GM18508 (cell line): ENCODE measurements at regions not wholly inside any gene's neighbourhood (a gene's known extent, or its start where the extent isn't known, plus 50 kb on each side); places are given as distances from the start of the nearest gene placed in this dataset.
"Not testable (repeated sequence)": the region's sequence is repeated elsewhere in the genome, so short reads cannot be mapped to it uniquely, and the experiment has no call there.

ENCODE experiments used
- ATAC-seq: cut with Tn5 transposase; IDR thresholded peaks from one replicate; pipeline ENCODE4 v1.9.1; 2021; ENCODE audit warnings: moderate number of reproducible peaks; ENCODE audit not compliant: insufficient read depth, unreplicated experiment

- no peak for ATAC-seq
These were observed 119.7 kb downstream of the CETN3 start for GRCh38 chr5:90289837-90290236.

DNA sequence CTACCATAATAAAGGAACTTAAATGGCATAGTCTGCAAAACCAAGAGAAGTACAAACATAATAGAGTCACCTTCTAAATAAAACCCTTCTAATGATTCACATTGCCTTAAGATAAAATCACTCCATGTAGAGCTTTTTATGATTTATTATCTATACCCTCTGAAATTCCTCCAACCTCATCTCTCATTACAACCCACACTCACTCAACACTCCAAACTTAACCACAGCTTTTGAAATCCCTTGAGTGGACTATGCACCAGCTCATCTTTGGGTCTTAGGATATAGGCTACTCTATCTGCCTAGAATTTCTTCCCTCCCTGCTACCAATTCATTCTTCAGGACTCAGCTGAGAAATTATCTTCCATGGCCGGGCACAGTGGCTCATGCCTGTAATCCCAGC is 122.5 kb downstream of the CETN3 start:
- no peak for ATAC-seq

DNA sequence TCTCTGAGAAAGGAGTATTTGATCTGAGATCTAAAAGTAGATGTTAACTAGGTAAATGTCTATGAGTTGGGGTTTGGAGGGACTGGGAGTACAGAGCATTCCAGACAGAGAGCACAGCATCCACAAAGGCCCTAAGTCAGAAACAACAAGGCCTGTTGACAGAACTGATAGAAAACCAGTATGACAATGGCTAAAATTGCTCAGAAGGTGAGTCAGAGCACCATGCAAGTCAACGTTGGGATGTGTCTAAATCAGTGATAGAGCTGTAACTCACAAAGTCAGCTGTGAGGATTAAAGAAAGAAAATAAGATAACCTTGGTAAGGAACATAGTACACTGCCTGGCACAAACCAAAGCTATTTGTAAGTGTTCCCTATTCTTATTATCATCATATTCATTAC is 124.0 kb downstream of the CETN3 start:
- ATAC-seq, result no peak

DNA sequence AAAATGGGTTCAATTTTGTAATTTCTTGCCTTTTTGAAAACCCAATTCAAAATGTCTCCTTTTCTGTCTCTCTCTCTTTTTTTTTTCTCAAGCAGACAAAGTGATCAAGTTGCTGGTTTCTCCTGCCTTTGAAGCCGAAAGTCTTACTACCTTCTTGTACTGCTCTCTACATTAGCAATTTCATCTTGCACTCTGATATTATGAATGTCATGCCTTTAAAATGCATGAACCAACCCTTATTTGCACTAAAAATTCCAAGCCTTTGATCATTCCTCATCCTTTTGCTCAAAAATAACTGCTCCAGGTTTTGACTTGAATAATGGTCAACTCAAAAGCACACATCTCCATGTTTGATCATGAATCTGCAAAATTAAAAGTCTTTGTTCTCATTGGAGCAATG is 125.2 kb downstream of the CETN3 start:
- no peak for ATAC-seq

GRCh38 chr5:90279091-90279490 is 130.5 kb downstream of the CETN3 start:
- no peak for ATAC-seq

- no peak for ATAC-seq
These were observed 135.3 kb downstream of the CETN3 start for GRCh38 chr5:90274216-90274615.

- ATAC-seq, result no peak
These were observed 141.9 kb downstream of the CETN3 start for GRCh38 chr5:90267646-90268045.

- no peak for ATAC-seq
These were observed 144.1 kb downstream of the CETN3 start for GRCh38 chr5:90265545-90265857.

DNA sequence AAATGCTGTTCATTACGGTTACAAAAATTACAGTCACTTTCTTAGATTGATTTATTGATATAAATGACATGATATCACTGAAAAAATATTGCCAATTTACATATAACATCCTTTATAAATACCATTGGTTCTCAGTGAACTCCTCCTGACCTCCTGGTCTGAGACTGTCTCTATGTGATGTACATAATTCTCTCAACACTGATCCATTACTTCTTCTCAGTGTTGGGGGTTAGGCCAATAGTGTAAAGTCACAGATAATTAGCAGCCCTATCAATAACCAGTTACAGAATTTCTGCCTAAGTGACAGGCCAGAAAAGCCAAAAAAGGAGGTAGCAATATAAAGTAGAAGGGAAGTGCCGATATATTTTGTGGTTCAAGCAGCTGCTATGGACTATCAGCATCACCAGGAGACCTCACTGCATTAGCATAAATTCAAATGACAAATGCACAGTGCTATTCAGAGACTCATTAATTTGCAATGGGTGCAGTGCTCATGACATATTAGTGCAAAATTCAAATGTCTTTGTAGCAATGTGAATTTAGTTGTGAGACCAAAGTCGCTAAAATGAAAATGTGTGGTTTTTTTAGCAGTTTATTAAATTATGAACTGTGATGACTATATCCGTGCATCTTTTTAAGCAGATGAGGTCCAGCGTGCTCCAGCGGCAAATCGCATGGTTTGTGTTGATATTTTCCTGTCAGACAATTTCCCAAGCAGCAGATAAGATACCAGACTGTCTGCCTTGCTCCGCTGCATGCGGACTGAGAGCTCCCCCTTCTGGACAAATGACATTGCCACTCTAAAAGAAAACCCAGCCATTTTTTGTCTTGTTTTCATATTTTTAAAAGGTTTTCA is 144.6 kb downstream of the CETN3 start:
- ATAC-seq, result no peak

DNA sequence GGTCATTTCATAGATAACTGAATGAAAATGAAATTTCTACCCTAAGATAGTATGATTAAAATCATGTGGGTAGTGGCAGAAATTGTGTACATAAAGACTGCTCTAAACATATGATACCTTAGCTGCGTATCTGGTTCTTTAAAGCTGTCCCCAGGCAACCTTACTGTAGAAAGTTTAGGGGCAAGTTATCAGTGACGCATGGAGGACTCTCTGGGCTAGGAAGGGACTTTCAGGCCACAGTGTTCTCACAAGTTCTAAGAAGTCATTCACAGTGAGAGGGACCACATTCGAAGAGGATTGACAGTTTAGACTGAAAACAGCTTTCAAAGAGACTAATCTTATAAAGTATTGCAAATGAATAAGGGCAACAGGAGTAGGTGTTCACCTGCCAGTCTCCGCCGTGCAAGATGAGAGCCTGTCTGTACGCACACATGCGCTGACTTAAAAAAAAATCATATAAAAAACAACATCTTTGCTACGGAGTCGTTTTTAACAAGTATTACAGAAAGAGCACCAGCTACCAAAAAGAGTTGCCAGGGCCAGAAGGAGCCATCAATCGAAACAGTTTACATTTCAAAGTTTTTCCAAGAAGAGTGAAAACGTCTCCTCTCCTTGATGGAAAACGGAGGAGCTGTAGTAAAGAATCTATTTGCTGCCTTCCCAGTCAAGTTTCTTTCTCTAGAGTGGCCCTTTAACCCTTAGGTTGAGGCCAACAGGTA is 146.3 kb downstream of the CETN3 start:
- ATAC-seq, result no peak

DNA sequence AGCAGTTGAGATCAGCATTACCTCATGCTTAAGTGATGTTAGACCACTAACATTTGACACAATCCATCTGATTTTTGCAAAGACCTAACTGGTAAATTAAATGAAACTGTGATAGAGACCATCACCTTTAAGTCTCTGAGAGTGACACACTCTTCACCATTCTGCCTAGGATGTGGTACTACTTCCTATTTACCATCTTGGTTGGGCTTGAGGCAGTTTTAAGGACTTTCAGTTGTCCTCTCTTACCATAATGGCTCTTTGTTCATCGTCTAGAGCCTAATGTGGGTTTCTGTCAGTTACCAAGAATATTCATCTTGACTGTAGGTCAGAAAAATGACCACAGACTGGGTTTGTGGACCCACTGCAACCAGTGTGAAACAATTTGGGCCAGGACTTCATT is 158.1 kb downstream of the CETN3 start:
- no peak for ATAC-seq

DNA sequence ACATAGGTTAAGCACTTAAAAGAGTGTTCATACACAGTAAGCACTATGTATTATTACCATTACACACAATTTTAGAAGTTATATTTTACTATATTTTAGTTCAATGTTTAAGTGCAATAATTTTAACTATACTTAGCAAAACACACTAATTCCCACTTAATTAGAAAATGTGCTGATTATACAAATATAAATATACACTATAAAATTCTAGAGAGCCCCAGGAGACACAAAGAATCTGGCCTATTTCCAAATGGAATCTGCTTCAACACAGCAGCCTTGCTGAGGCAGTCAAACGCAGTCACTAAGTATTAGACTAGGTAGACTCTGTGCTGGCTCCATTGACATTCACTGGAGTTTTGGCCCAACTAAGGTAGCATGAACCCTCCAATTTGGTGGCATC is 160.9 kb downstream of the CETN3 start:
- no peak for ATAC-seq

- not testable (repeated sequence) for ATAC-seq
These were observed 165.7 kb downstream of the CETN3 start for GRCh38 chr5:90243848-90244247.

- ATAC-seq, result no peak
These were observed 176.1 kb downstream of the CETN3 start for GRCh38 chr5:90233476-90233875.

DNA sequence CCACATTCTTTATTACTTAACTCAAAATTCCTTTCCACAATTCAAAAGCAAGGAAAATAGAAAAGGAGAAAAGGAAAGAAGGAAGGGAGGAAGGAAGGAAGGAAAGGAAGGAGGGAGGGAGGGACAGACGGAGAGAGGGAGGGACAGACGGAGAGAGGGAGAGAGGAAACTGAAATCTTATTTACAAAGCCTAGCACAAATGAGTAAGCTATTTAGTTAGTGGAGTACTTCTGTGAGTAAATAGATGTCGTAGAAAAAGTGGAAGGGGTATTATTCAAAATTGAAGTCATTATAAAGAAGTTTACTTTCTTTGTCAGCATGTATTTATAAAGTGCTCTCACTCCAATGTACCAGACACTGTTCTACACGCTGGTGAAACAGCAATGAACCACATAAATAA is 177.9 kb downstream of the CETN3 start:
- no peak for ATAC-seq

DNA sequence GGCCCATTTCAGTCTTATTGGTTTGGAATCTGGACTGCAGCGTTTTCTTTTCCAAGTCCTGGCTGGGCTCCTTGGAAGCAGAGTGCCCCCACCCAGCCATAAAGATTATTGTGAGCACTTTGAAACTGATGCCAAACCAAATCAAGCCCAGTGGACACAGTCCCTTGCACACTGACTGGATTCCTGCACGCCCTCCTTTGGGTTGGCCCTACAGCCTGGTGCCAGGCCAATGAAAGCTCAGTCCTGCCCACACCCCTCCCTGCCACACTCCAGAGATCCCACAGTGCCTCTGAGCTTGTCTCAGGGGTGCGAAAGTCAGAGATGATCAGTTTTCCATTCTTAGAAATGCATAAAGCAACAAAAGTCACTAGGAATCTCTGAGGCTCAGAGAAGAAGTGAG is 181.9 kb downstream of the CETN3 start:
- ATAC-seq, result no peak

DNA sequence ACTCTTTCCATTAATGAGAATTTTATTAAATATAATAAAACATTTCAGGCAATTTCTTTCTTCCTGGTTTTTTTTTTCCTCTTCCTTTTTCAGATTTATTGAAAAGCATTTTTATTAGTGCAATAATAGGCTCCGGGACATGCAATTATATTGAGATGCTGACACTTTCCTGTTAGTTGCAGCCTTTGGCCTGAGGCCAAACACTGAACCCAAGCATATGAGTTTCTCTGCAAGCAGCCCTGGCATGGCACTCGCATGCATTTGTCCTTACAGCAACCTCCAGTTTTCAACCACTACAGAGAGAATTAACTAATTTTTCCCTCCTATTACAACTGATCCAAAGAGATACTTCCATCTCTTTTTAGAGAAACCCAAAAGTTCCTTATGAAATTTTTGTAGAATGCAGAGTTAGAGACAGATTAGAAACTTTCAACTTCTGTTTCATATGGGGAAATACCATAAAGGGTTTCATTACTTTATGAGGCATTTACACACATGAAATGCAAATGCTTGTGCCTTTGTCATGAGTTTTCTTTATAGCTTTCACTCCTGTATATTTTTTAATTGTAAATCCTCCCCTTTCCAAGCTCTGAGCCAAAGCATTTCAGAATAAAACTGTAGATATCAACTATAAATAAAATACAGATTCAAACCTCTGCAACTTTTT is 183.0 kb downstream of the CETN3 start:
- ATAC-seq, result no peak

DNA sequence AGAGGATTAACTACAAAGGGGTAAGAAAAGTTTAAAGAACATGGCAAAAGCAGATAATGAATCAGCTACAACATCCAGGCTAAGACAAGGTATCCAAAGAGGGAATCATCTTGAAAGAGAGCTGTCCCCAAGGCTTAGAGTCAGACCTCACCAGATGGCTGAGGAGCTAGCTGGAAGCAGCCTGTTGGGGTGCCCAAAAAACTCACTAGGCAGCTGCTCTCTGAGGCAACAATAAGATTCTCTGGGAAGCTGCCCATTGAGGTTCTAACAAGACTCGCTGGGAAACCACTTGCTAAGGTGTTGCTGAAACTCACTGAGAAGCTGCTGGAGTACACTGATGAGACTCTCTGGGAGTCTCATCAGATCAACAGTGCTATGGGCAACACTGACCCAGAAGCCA is 185.2 kb downstream of the CETN3 start:
- no peak for ATAC-seq

- ATAC-seq, result no peak
These were observed 185.8 kb downstream of the CETN3 start for GRCh38 chr5:90223756-90224155.

- ATAC-seq, result no peak
These were observed 187.6 kb downstream of the CETN3 start for GRCh38 chr5:90221951-90222350.

DNA sequence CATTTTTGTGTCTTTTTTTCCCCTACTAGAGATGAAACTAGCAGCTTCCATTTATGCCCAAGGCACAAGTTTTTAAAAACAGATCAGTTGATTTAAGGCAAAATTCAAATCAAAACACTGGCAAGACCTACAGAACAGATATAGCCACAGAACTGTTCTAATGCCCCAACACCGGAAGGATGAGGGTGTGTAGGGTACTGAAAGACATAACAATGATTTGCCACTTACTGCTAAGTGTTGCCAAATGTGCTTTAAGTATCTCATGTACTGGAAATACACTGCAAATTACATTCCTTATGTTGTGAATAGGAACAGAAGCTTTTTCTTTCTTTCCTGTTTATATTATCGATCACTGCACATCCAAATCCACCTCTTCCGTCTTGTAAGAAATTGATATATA is 189.0 kb downstream of the CETN3 start:
- no peak for ATAC-seq
